GM19025 (cell line): ENCODE measurements at regions not wholly inside any gene's neighbourhood (a gene's known extent, or its start where the extent isn't known, plus 50 kb on each side); places are given as distances from the start of the nearest gene placed in this dataset.
"Not testable (repeated sequence)": the region's sequence is repeated elsewhere in the genome, so short reads cannot be mapped to it uniquely, and the experiment has no call there.

Experiments used
- ATAC-seq: cut with Tn5 transposase; IDR thresholded peaks from one replicate; pipeline ENCODE4 v1.9.1; 2021; ENCODE audit warnings: mild to moderate bottlenecking, low read depth, moderate library complexity; ENCODE audit not compliant: unreplicated experiment

DNA sequence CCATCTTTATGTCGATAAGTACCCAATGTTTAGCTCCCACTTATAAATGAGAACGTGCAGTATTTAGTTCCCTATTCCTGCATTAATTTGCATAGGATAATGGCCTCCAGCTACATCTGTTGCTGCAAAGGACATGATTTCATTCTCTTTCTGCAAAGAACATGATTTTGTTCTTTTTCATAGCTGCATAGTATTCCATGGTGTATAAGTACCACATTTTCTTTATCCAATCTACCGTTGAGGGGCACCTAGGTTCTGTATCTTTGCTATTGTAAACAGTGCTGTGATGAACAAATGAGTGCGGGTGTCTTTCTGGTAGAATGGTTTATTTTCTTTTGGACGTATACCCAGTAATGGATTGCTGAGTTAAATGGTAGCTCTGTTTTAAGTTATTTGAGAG lies 63.0 kb downstream of the HLX start:
- ATAC-seq = no peak

GRCh38 chr1:220942914-220943313 lies 63.7 kb downstream of the HLX start:
- not testable (repeated sequence) for ATAC-seq

DNA sequence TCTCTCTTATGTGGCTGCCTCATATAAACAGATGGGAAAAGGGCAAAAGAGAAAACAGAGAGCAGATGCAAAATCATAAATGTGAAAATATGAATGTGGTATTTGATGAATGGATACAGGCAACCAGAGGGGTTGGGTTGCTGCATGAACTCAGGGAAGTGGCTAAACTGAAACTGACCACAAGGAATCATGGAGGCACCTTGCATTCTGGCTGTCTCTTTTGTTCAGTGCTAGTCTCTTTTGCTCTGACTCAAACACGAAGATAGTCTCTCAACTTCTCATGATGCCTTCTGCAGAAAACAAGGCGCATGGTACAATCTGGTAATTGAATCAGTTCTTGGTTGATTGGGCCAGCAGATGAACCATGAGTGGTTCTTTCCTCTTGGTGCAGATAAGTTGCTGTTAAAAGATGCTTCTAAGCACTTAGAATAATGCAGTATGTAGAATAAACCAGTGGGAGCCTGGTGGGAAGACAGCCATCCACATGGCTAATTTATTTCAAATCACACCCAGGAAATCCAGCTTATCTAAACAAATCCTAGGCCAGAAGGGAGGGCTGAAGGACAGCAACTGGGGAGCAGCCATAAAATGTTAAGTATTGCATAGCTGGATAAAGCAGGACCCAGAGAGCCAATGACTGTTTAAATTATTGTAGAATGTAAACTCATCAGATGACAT lies 64.2 kb downstream of the HLX start:
- ATAC-seq = no peak

- ATAC-seq = no peak
Observed at GRCh38 chr1:220950576-220950975, 71.3 kb downstream of the HLX start.

DNA sequence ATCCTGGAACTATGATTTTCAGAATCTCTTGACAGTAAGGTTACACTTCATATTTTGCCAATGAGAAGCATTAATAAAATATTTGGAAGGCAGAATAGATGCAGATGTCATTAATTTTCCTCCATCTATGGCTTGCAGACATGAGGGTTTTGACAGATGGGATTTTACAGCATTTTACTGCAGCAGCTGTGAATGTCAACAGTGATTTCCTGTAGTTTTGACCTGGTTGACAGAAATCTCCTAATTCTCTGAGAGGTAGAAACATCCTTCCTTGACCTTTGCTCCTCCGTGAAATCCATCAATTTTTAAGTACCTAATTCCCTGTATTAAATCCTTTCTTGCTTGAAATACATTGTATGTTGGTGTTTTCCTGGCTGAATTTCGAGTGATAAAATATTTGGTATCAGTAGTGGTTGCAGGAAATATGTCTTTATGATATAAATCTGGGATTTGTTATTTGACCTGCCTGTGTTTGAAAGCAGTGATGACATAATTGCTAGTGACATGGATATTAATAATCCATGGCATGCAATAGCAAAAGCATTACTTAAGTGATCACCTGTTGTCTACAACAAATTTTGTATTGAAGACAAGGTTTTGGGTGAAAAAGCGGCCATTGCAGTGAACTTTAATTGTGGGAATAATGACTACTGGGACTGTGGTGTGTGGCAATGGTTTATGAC lies 73.9 kb downstream of the HLX start:
- no peak for ATAC-seq

DNA sequence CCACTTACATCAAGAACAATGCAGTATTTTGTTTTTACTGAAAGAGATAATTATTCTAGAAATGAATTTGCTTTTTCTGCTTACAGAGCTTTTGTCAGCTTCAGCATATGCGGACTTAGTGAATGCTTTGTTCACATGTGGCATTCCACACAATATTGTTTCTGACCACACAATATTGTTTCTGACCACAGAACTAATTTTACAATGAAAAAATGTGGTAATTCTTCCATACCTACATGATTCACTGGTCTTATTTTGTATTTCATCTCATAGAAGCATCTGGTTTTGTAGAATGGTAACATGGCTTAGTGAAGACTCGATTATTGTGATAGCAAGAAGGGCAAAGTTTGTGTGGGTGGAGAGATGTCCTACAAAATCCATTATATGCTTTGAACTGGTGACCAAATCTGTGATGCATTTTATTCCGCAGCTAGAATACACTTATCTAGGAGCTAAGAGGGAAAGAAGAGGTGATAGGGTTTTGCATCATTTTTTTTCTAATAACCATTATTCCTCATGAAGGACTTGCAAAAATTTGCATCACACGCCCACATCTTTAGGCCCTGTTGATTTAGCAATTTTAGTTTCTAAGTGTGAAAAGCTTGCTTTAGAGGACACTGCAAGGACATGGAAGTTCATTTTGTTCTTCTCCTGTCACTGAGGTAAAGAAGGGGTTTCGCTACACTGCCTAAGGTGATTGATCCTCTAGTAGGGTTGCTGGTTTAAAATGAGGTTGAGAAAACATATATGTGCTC lies 75.3 kb downstream of the HLX start:
- ATAC-seq = no peak

DNA sequence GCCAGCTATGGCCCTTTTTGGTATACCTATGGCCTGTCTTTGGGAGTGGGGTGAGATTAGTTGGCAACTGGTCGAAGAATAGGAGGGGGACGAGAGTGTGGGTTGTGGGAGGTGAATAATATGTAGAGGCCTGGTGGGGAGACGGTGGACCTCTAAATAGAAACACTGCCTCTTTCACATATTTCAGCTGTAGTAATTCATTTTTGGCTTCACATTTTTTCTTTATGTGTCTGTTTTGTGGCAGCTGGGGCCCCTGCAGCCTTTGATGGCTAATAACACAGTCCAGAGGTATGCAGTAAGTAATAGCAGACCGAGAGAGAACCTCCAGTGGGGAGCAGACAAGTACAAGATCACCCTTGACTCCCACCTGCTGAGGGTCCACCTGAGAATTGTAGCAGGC lies 75.9 kb downstream of the HLX start:
- no peak for ATAC-seq

- no peak for ATAC-seq
Observed at GRCh38 chr1:220956501-220957232, 77.4 kb downstream of the HLX start.

- ATAC-seq = no peak
Observed at GRCh38 chr1:220957233-220957605, 78.0 kb downstream of the HLX start.

DNA sequence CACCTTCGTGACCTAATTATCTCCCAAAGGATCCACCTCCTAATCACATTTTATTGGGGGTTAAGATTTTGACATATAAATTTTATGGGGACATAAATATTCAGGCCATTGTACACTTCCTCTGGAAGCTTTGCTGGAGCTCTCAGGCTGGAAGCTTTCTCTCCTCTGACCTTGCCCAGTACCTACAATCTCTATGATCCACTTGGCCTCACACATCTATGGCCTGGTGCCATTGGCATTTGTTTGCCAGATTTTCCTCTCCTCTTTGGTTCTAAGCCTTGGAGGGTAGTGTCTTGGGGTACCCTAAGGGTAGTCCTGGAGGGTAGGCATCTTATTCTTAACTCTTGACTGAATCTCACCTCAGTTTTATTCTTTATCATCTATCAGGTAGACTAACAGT lies 79.0 kb downstream of the HLX start:
- ATAC-seq = no peak

DNA sequence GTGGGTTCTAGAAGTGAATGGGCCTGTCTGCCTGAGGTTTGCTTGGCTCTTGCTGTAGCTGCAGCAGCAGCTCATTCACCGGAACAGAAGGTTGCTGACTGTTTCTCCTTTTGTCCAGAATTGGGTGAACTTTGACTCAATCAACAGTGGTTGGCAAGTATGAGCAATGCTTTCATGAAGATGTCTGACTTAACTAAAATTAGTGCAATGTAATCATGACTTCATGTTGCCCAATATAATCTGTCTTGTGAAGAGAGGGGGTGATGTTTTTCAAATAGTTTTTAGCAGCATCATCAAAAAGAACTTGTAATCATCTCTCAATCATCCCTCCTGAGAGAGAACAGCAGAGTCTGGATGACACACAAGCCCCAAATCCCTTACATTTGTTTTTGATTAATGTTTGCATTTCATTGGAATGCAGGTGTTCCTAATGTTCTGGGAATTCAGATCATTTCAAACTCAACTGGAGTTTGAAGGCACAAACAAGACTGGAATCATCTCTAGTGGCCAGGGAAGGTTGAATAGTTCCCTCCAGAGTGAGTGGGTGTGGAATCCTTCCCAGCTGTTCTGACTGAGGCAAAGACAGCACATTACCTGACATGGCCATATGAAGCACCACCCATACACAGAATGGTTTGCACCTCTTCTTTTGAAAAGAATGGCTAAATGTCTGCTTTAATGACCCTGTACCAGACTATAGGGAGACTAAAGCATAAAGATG lies 82.9 kb downstream of the HLX start:
- ATAC-seq = no peak

- no peak for ATAC-seq
Observed at GRCh38 chr1:220966041-220966440, 86.8 kb downstream of the HLX start.

DNA sequence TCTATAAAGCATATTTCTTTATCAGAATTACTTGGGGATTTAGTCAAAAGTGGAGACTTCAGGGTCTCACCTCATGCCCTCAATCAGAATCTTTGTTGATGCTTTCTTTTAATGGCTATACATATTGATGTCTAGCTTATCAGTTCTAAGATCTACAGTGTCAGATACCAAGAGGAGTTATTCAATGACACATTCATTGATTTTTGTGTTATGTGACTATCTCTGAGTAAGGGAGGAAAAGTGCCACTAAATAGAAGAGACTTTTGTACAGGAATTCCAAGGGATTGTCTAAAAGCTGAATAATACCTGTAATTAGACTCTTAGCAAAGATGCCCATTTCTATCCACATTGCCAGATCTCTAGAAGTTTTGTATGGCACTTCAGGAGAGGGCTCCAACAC lies 87.2 kb downstream of the HLX start:
- ATAC-seq = no peak

DNA sequence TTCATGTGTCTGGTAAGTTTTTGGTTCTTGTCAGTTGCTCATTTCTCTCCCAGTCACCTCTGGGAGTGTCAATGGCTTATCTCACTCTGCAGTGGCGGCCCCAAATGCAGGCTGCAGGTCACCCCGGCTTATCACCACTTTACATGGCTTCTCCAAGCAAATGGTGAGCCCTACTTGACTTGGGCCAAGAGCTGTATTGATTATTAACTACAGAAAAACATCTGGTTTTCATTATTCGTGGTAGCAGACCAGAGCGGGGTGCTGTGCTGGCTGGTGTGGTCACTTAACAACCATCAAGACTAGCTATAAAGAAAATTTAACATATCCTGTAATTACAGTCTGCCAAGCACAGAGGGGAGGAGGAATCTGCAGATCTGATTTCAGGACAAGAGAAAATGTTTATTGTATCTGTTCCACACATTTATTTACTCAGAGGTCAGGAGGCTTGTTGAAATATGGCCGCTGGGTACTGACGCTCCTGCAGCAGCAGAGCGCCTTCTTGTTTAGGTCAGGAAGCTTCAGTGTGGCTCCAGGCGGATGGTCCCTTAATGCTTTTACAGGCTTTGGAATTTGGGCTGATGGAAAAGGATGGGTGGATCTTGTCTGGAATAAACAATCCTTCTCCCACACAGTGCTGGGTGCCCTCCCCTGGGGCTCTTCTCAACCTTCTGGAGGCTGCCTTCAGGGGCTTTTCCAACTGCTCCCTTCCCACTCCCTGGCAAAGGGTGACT lies 87.8 kb downstream of the HLX start:
- no peak for ATAC-seq

GRCh38 chr1:220967911-220968310 lies 88.7 kb downstream of the HLX start:
- no peak for ATAC-seq

DNA sequence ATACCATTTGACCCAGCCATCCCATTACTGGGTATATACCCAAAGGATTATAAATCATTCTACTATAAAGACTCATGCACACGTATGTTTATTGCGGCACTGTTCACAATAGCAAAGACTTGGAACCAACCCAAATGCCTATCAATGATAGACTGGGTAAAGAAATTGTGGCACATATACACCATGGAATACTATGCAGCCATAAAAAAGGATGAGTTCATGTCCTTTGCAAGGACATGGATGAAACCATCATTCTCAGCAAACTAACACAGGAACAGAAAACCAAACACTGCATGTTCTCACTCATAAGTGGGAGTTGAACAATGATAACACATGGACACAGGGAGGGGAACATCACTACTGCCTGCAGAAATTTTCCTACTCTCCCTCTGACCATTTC lies 90.0 kb downstream of the HLX start:
- ATAC-seq = not testable (repeated sequence)

- no peak for ATAC-seq
Observed at GRCh38 chr1:220970311-220970710, 91.1 kb downstream of the HLX start.

DNA sequence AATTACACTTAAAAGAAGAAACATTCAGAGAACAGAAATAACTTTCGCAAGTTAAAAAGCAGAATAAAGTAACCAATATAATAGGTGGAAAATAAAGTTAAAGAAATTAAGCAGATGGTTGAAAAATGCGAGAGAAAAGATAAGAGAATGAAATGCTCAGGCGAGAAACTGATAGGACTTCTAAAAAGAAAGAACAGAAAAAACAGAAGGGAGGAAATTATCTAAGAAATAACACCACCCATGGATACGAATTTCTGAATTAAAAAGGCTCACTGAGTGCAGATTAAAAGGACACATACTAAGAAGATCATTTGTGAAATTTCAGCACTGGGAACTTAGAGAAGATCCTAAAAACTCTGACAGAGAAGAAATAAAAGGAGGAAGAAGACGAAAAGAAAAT lies 92.0 kb downstream of the HLX start:
- ATAC-seq = no peak

DNA sequence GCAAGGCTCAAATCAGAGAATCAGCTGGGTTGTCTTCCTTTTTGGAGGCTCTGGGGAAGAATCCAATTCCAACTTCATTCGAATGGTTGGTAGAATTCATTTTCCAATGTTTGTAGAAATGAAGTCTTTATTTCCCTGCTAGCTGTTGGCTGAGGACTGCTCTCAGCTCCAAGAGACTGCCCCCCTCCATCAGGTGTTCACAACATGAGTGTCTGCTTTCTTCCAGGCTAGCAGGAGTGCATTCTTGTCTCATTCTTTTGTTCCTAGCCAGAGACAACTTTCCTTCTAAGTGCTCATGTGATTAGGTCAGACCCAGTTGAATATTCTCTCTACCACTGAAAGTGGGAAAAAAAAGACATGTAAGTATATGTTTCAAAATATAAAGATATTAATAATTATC lies 95.2 kb downstream of the HLX start:
- ATAC-seq = no peak

- ATAC-seq = no peak
Observed at GRCh38 chr1:220976390-220976789, 97.1 kb downstream of the HLX start.
